SK-N-MC (cell line): ENCODE measurements at regions not wholly inside any gene's neighbourhood (a gene's known extent, or its start where the extent isn't known, plus 50 kb on each side); places are given as distances from the start of the nearest gene placed in this dataset.

ENCODE experiments used
- DNase-seq: peaks from one replicate; pipeline ENCODE4 v3.0.0-alpha.2; 2011; ENCODE audit warnings: low read depth, low spot score
- H3K27ac ChIP-seq: fragments of 200-600 bp; sonication (generic); 2 replicates; pipeline ENCODE4 v1.5.1; 2016; ENCODE audit warnings: mixed run types
- H3K36me3 ChIP-seq: fragments of 200-600 bp; sonication (generic); 2 replicates; pipeline ENCODE4 v1.6.1; 2017; ENCODE audit warnings: antibody characterized with exemption, low read length, mixed read lengths; ENCODE audit not compliant: insufficient read depth
- H3K4me3 ChIP-seq: fragments of 200-600 bp; sonication (generic); 2 replicates; pipeline ENCODE4 v1.5.1; 2016
- H3K9ac ChIP-seq: fragments of 200-600 bp; sonication (generic); 2 replicates; pipeline ENCODE4 v1.8.0; 2017; ENCODE audit warnings: mixed run types, mixed read lengths; ENCODE audit not compliant: insufficient read length
- H3K9me3 ChIP-seq: fragments of 200-600 bp; sonication (generic); 2 replicates; pipeline ENCODE4 v1.6.1; 2017; ENCODE audit warnings: low read depth, mild to moderate bottlenecking, antibody characterized with exemption, low read length, moderate library complexity, mixed read lengths
- EZH2 ChIP-seq: fragments of 200-600 bp; sonication (generic); IDR thresholded peaks from one replicate; pipeline ENCODE4 v1.6.1; 2017; ENCODE audit warnings: antibody characterized with exemption
- FOXP2 ChIP-seq: optimal IDR thresholded peaks from 2 replicates; pipeline ENCODE3; 2011; ENCODE audit warnings: mild to moderate bottlenecking, moderate library complexity; ENCODE audit not compliant: insufficient read depth; ENCODE audit errors: extremely low read length, control extremely low read depth
- POLR2AphosphoS5 ChIP-seq: IDR thresholded peaks from 2 replicates; pipeline ENCODE4 v1.6.1; 2012; ENCODE audit warnings: mild to moderate bottlenecking, low read depth, low read length, borderline replicate concordance

- no peak overlapping the region for H3K27ac ChIP-seq
- no peak for TF ChIP-seq EZH2
- TF ChIP-seq FOXP2, result no peak
- no peak for TF ChIP-seq POLR2AphosphoS5
- no peak overlapping the region for H3K9ac ChIP-seq
These were observed 399.3 kb downstream of the FAT4 start for GRCh38 chr4:125714049-125714448.

GRCh38 chr4:125714845-125715244 lies 400.1 kb downstream of the FAT4 start:
- TF ChIP-seq EZH2 (no peak), POLR2AphosphoS5 (no peak), FOXP2 (no peak)
- H3K9me3 ChIP-seq, result no peaks in the 10 kb centered on the region; the same call in 1 of the 2 replicates
- H3K27ac ChIP-seq, result no peak overlapping the region
- H3K9ac ChIP-seq, result no peak overlapping the region
- DNase-seq, result no peak
- no peaks in the 10 kb centered on the region for H3K36me3 ChIP-seq
- H3K4me3 ChIP-seq, result no peak overlapping the region

More at GRCh38 chr4:125714049-125714448, 399.3 kb downstream of the FAT4 start:
- no peaks in the 10 kb centered on the region; the same call in 1 of the 2 replicates for H3K9me3 ChIP-seq
- H3K4me3 ChIP-seq, result no peak overlapping the region
- DNase-seq, result no peak
- H3K36me3 ChIP-seq, result no peaks in the 10 kb centered on the region

- Histone ChIP-seq H3K9ac (no peak overlapping the region), H3K9me3 (peaks cover 4% of the 10 kb centered on the region; the same call in 1 of the 2 replicates), H3K27ac (no peak overlapping the region), H3K4me3 (no peak overlapping the region), H3K36me3 (no peaks in the 10 kb centered on the region)
- TF ChIP-seq POLR2AphosphoS5 (no peak), EZH2 (no peak), FOXP2 (no peak)
- DNase-seq, result no peak
These were observed 405.2 kb downstream of the FAT4 start for GRCh38 chr4:125719987-125720386.

- H3K27ac ChIP-seq, result no peak overlapping the region
- TF ChIP-seq EZH2 (no peak), FOXP2 (no peak), POLR2AphosphoS5 (no peak)
- no peak overlapping the region for H3K9ac ChIP-seq
- H3K4me3 ChIP-seq, result no peak overlapping the region
- DNase-seq, result no peak
- H3K36me3 ChIP-seq, result no peaks in the 10 kb centered on the region
- H3K9me3 ChIP-seq, result peaks cover 4% of the 10 kb centered on the region; the same call in 1 of the 2 replicates
These were observed 407.3 kb downstream of the FAT4 start for GRCh38 chr4:125722009-125722408.

GRCh38 chr4:125725957-125726525 lies 411.3 kb downstream of the FAT4 start:
- peaks cover 4% of the 10 kb centered on the region; the same call in 1 of the 2 replicates for H3K9me3 ChIP-seq
- H3K36me3 ChIP-seq, result no peaks in the 10 kb centered on the region
- TF ChIP-seq FOXP2 (no peak), POLR2AphosphoS5 (no peak), EZH2 (no peak)
- H3K9ac ChIP-seq, result no peak overlapping the region
- H3K4me3 ChIP-seq, result no peak overlapping the region
- no peak overlapping the region for H3K27ac ChIP-seq
- DNase-seq, result no peak

- no peaks in the 10 kb centered on the region for H3K9me3 ChIP-seq
- no peak overlapping the region for H3K27ac ChIP-seq
- H3K9ac ChIP-seq, result no peak overlapping the region
- TF ChIP-seq EZH2, result no peak
- TF ChIP-seq POLR2AphosphoS5, result no peak
- no peak for TF ChIP-seq FOXP2
- no peak for DNase-seq
- H3K36me3 ChIP-seq, result no peaks in the 10 kb centered on the region
- H3K4me3 ChIP-seq, result no peak overlapping the region
These were observed 413.2 kb downstream of the FAT4 start for GRCh38 chr4:125727931-125728330.

- H3K9me3 ChIP-seq, result no peaks in the 10 kb centered on the region
- TF ChIP-seq FOXP2 (no peak), POLR2AphosphoS5 (no peak), EZH2 (no peak)
- no peak for DNase-seq
- no peaks in the 10 kb centered on the region for H3K36me3 ChIP-seq
- H3K4me3 ChIP-seq, result no peak overlapping the region
- no peak overlapping the region for H3K9ac ChIP-seq
- H3K27ac ChIP-seq, result no peak overlapping the region
These were observed 413.8 kb downstream of the FAT4 start for GRCh38 chr4:125728568-125728967.

- Histone ChIP-seq H3K9ac (no peak overlapping the region), H3K27ac (no peak overlapping the region), H3K9me3 (no peaks in the 10 kb centered on the region), H3K36me3 (no peaks in the 10 kb centered on the region), H3K4me3 (no peak overlapping the region)
- TF ChIP-seq FOXP2, result no peak
- TF ChIP-seq EZH2, result no peak
- no peak for TF ChIP-seq POLR2AphosphoS5
- DNase-seq, result no peak
These were observed 414.4 kb downstream of the FAT4 start for GRCh38 chr4:125729171-125729570.

GRCh38 chr4:125732632-125733031 lies 417.9 kb downstream of the FAT4 start:
- Histone ChIP-seq H3K4me3 (no peak overlapping the region), H3K27ac (no peak overlapping the region), H3K9me3 (no peaks in the 10 kb centered on the region), H3K9ac (no peak overlapping the region), H3K36me3 (no peaks in the 10 kb centered on the region)
- no peak for DNase-seq
- TF ChIP-seq POLR2AphosphoS5, result no peak
- TF ChIP-seq EZH2, result no peak
- TF ChIP-seq FOXP2, result no peak
